ENCODE measurements at regions not wholly inside any gene's neighbourhood (a gene's known extent, or its start where the extent isn't known, plus 50 kb on each side); places are given as distances from the start of the nearest gene placed in this dataset.
"Not testable (repeated sequence)": the region's sequence is repeated elsewhere in the genome, so short reads cannot be mapped to it uniquely, and the experiment has no call there.

GRCh38 chr6:9195322-9195721 is 760.0 kb upstream of the SLC35B3 start:
- no peak for DNase-seq (ENCODE audit: low spot score)

GRCh38 chr6:9192405-9192909 is 757.1 kb upstream of the SLC35B3 start:
- DNase-seq (ENCODE audit: low spot score), result no peak

- no peak for DNase-seq (ENCODE audit: low spot score)
These were observed 750.8 kb upstream of the SLC35B3 start for GRCh38 chr6:9186148-9186547.

GRCh38 chr6:9178071-9178470 is 742.7 kb upstream of the SLC35B3 start:
- DNase-seq (ENCODE audit: low spot score), result no peak

GRCh38 chr6:9173229-9173628 is 737.9 kb upstream of the SLC35B3 start:
- DNase-seq (ENCODE audit: low spot score), result no peak

GRCh38 chr6:9172096-9172495 is 736.8 kb upstream of the SLC35B3 start:
- DNase-seq (ENCODE audit: low spot score), result no peak

- no peak for DNase-seq (ENCODE audit: low spot score)
These were observed 733.3 kb upstream of the SLC35B3 start for GRCh38 chr6:9168669-9169068.

- DNase-seq (ENCODE audit: low spot score), result no peak
These were observed 726.4 kb upstream of the SLC35B3 start for GRCh38 chr6:9161731-9162130.

GRCh38 chr6:9159051-9159450 is 723.7 kb upstream of the SLC35B3 start:
- DNase-seq (ENCODE audit: low spot score), result no peak

- DNase-seq (ENCODE audit: low spot score), result no peak
These were observed 720.5 kb upstream of the SLC35B3 start for GRCh38 chr6:9155836-9156235.

- no peak for DNase-seq (ENCODE audit: low spot score)
These were observed 707.8 kb upstream of the SLC35B3 start for GRCh38 chr6:9143140-9143539.

- DNase-seq (ENCODE audit: low spot score), result no peak
These were observed 705.7 kb upstream of the SLC35B3 start for GRCh38 chr6:9140951-9141460.

- no peak for DNase-seq (ENCODE audit: low spot score)
These were observed 704.8 kb upstream of the SLC35B3 start for GRCh38 chr6:9140172-9140571.

GRCh38 chr6:9139746-9140145 is 704.4 kb upstream of the SLC35B3 start:
- DNase-seq (ENCODE audit: low spot score), result no peak

- no peak for DNase-seq (ENCODE audit: low spot score)
These were observed 703.6 kb upstream of the SLC35B3 start for GRCh38 chr6:9138936-9139335.

GRCh38 chr6:9136141-9136822 is 700.9 kb upstream of the SLC35B3 start:
- no peak for DNase-seq (ENCODE audit: low spot score)

GRCh38 chr6:9131616-9132015 is 696.3 kb upstream of the SLC35B3 start:
- no peak for DNase-seq (ENCODE audit: low spot score)

GRCh38 chr6:9131201-9131600 is 695.9 kb upstream of the SLC35B3 start:
- DNase-seq (ENCODE audit: low spot score), result no peak

- DNase-seq (ENCODE audit: low spot score), result no peak
These were observed 693.6 kb upstream of the SLC35B3 start for GRCh38 chr6:9128970-9129369.

GRCh38 chr6:9126878-9127560 is 691.7 kb upstream of the SLC35B3 start:
- no peak for DNase-seq (ENCODE audit: low spot score)

GRCh38 chr6:9126034-9126433 is 690.7 kb upstream of the SLC35B3 start:
- not testable (repeated sequence) for DNase-seq (ENCODE audit: low spot score)

GRCh38 chr6:9121549-9121948 is 686.2 kb upstream of the SLC35B3 start:
- DNase-seq (ENCODE audit: low spot score), result no peak

GRCh38 chr6:9116026-9116425 is 680.7 kb upstream of the SLC35B3 start:
- DNase-seq (ENCODE audit: low spot score), result no peak
